H9 (cell line): ENCODE measurements at regions not wholly inside any gene's neighbourhood (a gene's known extent, or its start where the extent isn't known, plus 50 kb on each side); places are given as distances from the start of the nearest gene placed in this dataset.

Source experiments
- DNase-seq: peaks from one replicate; pipeline ENCODE4 v3.0.0-alpha.2; 2017
- H2AFZ ChIP-seq: one replicate; pipeline ENCODE4 v1.6.1; 2013; ENCODE audit warnings: mild to moderate bottlenecking, low read length, control low read depth, moderate library complexity
- H2AK5ac ChIP-seq: 2 replicates; pipeline ENCODE4 v1.6.1; 2013; ENCODE audit warnings: low read length, control low read depth, mixed read lengths; ENCODE audit not compliant: insufficient read length
- H2BK120ac ChIP-seq: one replicate; pipeline ENCODE4 v1.6.1; 2013; ENCODE audit warnings: low read depth, mild to moderate bottlenecking, low read length, control low read depth, inconsistent platforms; ENCODE audit not compliant: poor library complexity, severe bottlenecking
- H2BK12ac ChIP-seq: 2 replicates; pipeline ENCODE4 v1.6.1; 2013; ENCODE audit warnings: low read length, control low read depth, mixed read lengths, low read depth; ENCODE audit not compliant: insufficient read length
- H2BK15ac ChIP-seq: 2 replicates; pipeline ENCODE4 v1.6.1; 2013; ENCODE audit warnings: low read depth, low read length, control low read depth
- H2BK20ac ChIP-seq: one replicate; pipeline ENCODE4 v1.6.1; 2013; ENCODE audit warnings: low read depth, mild to moderate bottlenecking, low read length, control low read depth, inconsistent platforms; ENCODE audit not compliant: poor library complexity, severe bottlenecking
- H2BK5ac ChIP-seq: 2 replicates; pipeline ENCODE4 v1.6.1; 2013; ENCODE audit warnings: low read length, control low read depth, mixed read lengths; ENCODE audit not compliant: insufficient read length
- H3K14ac ChIP-seq: 2 replicates; pipeline ENCODE4 v1.6.1; 2013; ENCODE audit warnings: low read length, control low read depth; ENCODE audit not compliant: insufficient read depth
- H3K18ac ChIP-seq: 2 replicates; pipeline ENCODE4 v1.6.1; 2013; ENCODE audit warnings: low read depth, mild to moderate bottlenecking, mixed read lengths, low read length, control low read depth; ENCODE audit not compliant: insufficient read length
- H3K23ac ChIP-seq: 2 replicates; pipeline ENCODE4 v1.6.1; 2013; ENCODE audit warnings: low read length, control low read depth, mixed read lengths, low read depth; ENCODE audit not compliant: insufficient read length
- H3K23me2 ChIP-seq: 2 replicates; pipeline ENCODE4 v1.6.1; 2013; ENCODE audit warnings: low read depth, mild to moderate bottlenecking, mixed read lengths, low read length, control low read depth; ENCODE audit not compliant: insufficient read length, poor library complexity, severe bottlenecking
- H3K27ac ChIP-seq: 2 replicates; pipeline ENCODE4 v1.5.1; 2013; ENCODE audit warnings: low read length, control low read depth, mixed read lengths, low read depth; ENCODE audit not compliant: insufficient read length
- H3K27me3 ChIP-seq: 2 replicates; pipeline ENCODE4 v1.6.1; 2013; ENCODE audit warnings: low read length, control low read depth, inconsistent platforms; ENCODE audit not compliant: insufficient read depth
- H3K4ac ChIP-seq: 2 replicates; pipeline ENCODE4 v1.6.1; 2013; ENCODE audit warnings: low read depth, mild to moderate bottlenecking, control low read depth, inconsistent platforms, low read length, moderate library complexity
- H3K4me1 ChIP-seq: 2 replicates; pipeline ENCODE4 v1.6.1; 2013; ENCODE audit warnings: low read length, control low read depth, inconsistent platforms; ENCODE audit not compliant: insufficient read depth
- H3K4me2 ChIP-seq: 2 replicates; pipeline ENCODE4 v1.6.1; 2013; ENCODE audit warnings: low read length, control low read depth, mixed read lengths; ENCODE audit not compliant: insufficient read length, insufficient read depth
- H3K56ac ChIP-seq: 2 replicates; pipeline ENCODE4 v1.6.1; 2013; ENCODE audit warnings: low read depth, mild to moderate bottlenecking, mixed read lengths, low read length, control low read depth; ENCODE audit not compliant: insufficient read length
- H3K79me1 ChIP-seq: 2 replicates; pipeline ENCODE4 v1.6.1; 2013; ENCODE audit warnings: low read depth, mild to moderate bottlenecking, moderate library complexity, low read length, control low read depth, inconsistent platforms; ENCODE audit not compliant: insufficient read depth, poor library complexity, severe bottlenecking
- H3K79me2 ChIP-seq: 2 replicates; pipeline ENCODE4 v1.6.1; 2013; ENCODE audit warnings: low read length, control low read depth, inconsistent platforms; ENCODE audit not compliant: insufficient read depth
- H3K9ac ChIP-seq: 2 replicates; pipeline ENCODE4 v1.6.1; 2013; ENCODE audit warnings: low read length, control low read depth, mixed read lengths; ENCODE audit not compliant: insufficient read length; ENCODE audit errors: extremely low read depth
- H3K9me3 ChIP-seq: one replicate; pipeline ENCODE4 v1.6.1; 2013; ENCODE audit warnings: low read depth, low read length, inconsistent platforms; ENCODE audit not compliant: control insufficient read depth
- H3T11ph ChIP-seq: one replicate; pipeline ENCODE4 v1.6.1; 2013; ENCODE audit warnings: mild to moderate bottlenecking, low read length, control low read depth, inconsistent platforms
- H4K20me1 ChIP-seq: one replicate; pipeline ENCODE4 v1.6.1; 2013; ENCODE audit not compliant: control insufficient read depth, insufficient read length, insufficient read depth
- H4K5ac ChIP-seq: 2 replicates; pipeline ENCODE4 v1.6.1; 2013; ENCODE audit warnings: low read depth, mild to moderate bottlenecking, mixed read lengths, low read length, control low read depth; ENCODE audit not compliant: insufficient read length
- H4K8ac ChIP-seq: replicated peaks from 2 replicates; pipeline ENCODE4 v1.6.1; 2013; ENCODE audit warnings: low read length, control low read depth, mixed read lengths, low read depth; ENCODE audit not compliant: insufficient read length
- H4K91ac ChIP-seq: 2 replicates; pipeline ENCODE4 v1.6.1; 2013; ENCODE audit warnings: low read depth, mild to moderate bottlenecking, moderate library complexity, mixed read lengths, low read length, control low read depth; ENCODE audit not compliant: insufficient read length
- H3K27ac Mint-ChIP-seq, 3 experiments: 2 replicates in 2 of 3; 3 replicates in 1 of 3; pipeline ENCODE4 v1.8.0; 2020 to 2021; ENCODE audit warnings: mixed read lengths in 3 of 3, mild to moderate bottlenecking in 1 of 3, moderate library complexity in 1 of 3
- H3K27me3 Mint-ChIP-seq: 2 replicates; pipeline ENCODE4 v1.8.0; 2021; ENCODE audit warnings: low read depth, mild to moderate bottlenecking, moderate library complexity, mixed read lengths
- H3K36me3 Mint-ChIP-seq, 3 experiments: 2 replicates in 2 of 3; 3 replicates in 1 of 3; pipeline ENCODE4 v1.8.0; 2020 to 2021; ENCODE audit warnings: low read depth in 3 of 3, mixed read lengths in 3 of 3; ENCODE audit not compliant: insufficient read depth in 1 of 3
- H3K4me1 Mint-ChIP-seq, 2 experiments: 2 replicates each; pipeline ENCODE4 v1.8.0; 2020; ENCODE audit warnings: mixed read lengths in 2 of 2
- H3K4me3 Mint-ChIP-seq, 2 experiments: 2 replicates in 1 of 2; 3 replicates in 1 of 2; pipeline ENCODE4 v1.8.0; 2020 to 2021; ENCODE audit warnings: mild to moderate bottlenecking in 2 of 2, mixed read lengths in 2 of 2, moderate library complexity in 1 of 2
- H3K9me3 Mint-ChIP-seq, 2 experiments: 2 replicates in 1 of 2; 3 replicates in 1 of 2; pipeline ENCODE4 v1.8.0; 2020; ENCODE audit warnings: mild to moderate bottlenecking in 2 of 2, mixed read lengths in 2 of 2, moderate library complexity in 1 of 2
- WGBS: extraction: QIAGEN DNeasy Blood & Tissue Kit; methylation state at CpG from one replicate; pipeline ENCODE4 v1.1.7; 2013; ENCODE audit warnings: missing lambda C conversion rate, low lambda C conversion rate, mixed read lengths; ENCODE audit not compliant: insufficient read length; ENCODE audit errors: extremely low coverage; 5-methylcytosine and 5-hydroxymethylcytosine counted together
- TF ChIP-seq, protein P1 (sequence below): fragments of 200-600 bp; sonication (generic); conservative IDR thresholded peaks from 3 replicates; pipeline ENCODE4 v1.8.0; 2021; ENCODE audit warnings: antibody characterized with exemption, mild to moderate bottlenecking

DNA sequence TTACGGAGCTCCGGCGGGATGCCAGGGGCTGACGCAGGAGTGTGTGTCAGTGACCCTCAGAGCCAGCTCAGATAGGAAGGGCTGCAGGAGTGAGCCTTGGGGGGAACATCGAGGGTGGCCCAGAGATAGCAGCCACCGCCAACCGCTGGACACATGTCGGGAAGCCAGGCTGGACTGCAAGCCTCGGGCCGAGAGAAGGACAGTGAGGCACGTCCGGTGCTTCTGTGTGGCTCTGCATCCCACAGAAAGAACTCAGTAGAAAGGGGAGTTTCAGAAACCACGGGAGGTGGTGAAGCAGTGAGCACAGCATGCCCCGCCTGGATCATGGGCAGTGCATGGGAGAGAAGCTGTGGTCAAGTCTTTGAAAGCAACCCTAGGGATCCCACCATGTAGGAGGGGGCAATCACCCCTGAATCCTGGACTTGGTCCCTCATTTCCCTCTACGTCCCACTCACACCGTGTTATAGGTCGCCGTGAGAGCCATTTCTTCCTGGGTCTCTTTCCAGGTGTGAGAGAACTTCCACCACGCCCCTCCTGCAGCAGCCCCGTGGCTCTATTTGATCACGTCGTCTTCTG is 383.7 kb upstream of the CDH4 start:
- Histone ChIP-seq H2BK5ac (no peak overlapping the region), H4K8ac (no peak overlapping the region), H3K9ac (no peak overlapping the region), H3K27me3 (no peaks in the 10 kb centered on the region), H4K20me1 (no peaks in the 10 kb centered on the region), H2BK12ac (no peak overlapping the region), H3T11ph (no peak overlapping the region), H2AFZ (no peak overlapping the region), H2AK5ac (no peak overlapping the region), H3K23me2 (no peaks in the 10 kb centered on the region), H2BK120ac (no peak overlapping the region), H3K79me1 (no peaks in the 10 kb centered on the region), H3K4me1 (no peaks in the 10 kb centered on the region), H2BK20ac (no peak overlapping the region), H3K4me2 (no peak overlapping the region), H3K4ac (no peak overlapping the region), H4K5ac (no peak overlapping the region), H4K91ac (no peak overlapping the region), H3K79me2 (no peaks in the 10 kb centered on the region), H3K18ac (no peak overlapping the region), H3K23ac (no peak overlapping the region), H3K27ac (no peak overlapping the region), H2BK15ac (no peak overlapping the region), H3K9me3 (no peaks in the 10 kb centered on the region), H3K56ac (no peak overlapping the region), H3K14ac (no peak overlapping the region; the same call in 1 of the 2 replicates)
- Mint-ChIP-seq H3K4me3 (no peak overlapping the region), H3K9me3 (no peaks in the 10 kb centered on the region), H3K36me3 (no peaks in the 10 kb centered on the region), H3K27ac (peak overlapping the region in 1 of 3 experiments; percentile 59; a peak in 1 of 7 replicates), H3K27me3 (peaks cover 25% of the 10 kb centered on the region), H3K4me1 (peaks cover 5 to 10% of the 10 kb centered on the region in 2 experiments; a peak in 2 of 4 replicates)
- no peak for DNase-seq
- TF ChIP-seq, protein P1, sequence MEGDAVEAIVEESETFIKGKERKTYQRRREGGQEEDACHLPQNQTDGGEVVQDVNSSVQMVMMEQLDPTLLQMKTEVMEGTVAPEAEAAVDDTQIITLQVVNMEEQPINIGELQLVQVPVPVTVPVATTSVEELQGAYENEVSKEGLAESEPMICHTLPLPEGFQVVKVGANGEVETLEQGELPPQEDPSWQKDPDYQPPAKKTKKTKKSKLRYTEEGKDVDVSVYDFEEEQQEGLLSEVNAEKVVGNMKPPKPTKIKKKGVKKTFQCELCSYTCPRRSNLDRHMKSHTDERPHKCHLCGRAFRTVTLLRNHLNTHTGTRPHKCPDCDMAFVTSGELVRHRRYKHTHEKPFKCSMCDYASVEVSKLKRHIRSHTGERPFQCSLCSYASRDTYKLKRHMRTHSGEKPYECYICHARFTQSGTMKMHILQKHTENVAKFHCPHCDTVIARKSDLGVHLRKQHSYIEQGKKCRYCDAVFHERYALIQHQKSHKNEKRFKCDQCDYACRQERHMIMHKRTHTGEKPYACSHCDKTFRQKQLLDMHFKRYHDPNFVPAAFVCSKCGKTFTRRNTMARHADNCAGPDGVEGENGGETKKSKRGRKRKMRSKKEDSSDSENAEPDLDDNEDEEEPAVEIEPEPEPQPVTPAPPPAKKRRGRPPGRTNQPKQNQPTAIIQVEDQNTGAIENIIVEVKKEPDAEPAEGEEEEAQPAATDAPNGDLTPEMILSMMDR: no peak
- no CpG with 5 or more reads among the region's 22 CpGs for WGBS
